ENCODE measurements at regions not wholly inside any gene's neighbourhood (a gene's known extent, or its start where the extent isn't known, plus 50 kb on each side); places are given as distances from the start of the nearest gene placed in this dataset.

GRCh38 chr17:12269751-12270150, 249.1 kb downstream of the MAP2K4 start:
- no peaks in the 10 kb centered on the region for H4K20me1 ChIP-seq (ENCODE audit: insufficient read depth)
- TF ChIP-seq NFIC (IDR thresholded peaks at IDR 0.05; ENCODE audit: borderline replicate concordance) (no peak), MXI1 (IDR thresholded peaks at IDR 0.05; ENCODE audit: low read depth, low read length) (no peak), ZBTB33 (IDR thresholded peaks at IDR 0.05; ENCODE audit: borderline replicate concordance, low read depth) (no peak), RXRA (IDR thresholded peaks at IDR 0.05; ENCODE audit: borderline replicate concordance, low read depth) (no peak), REST (IDR thresholded peaks at IDR 0.05; ENCODE audit: low read depth, low read length) (no peak), RFX5 (IDR thresholded peaks at IDR 0.05; ENCODE audit: low read length) (no peak), FOXM1 (IDR thresholded peaks at IDR 0.05; ENCODE audit: low read depth) (no peak)
- H3K27ac ChIP-seq (ENCODE audit: low read depth in 2 of 2, low read length in 1 of 2), result no peak overlapping the region
- H3F3A ChIP-seq (replicated peaks; ENCODE audit: insufficient read depth), result no peaks in the 10 kb centered on the region
- H3K36me3 ChIP-seq (replicated peaks in 1 of 2; ENCODE audit: control insufficient read depth in 1 of 2, insufficient read depth in 2 of 2, low read length in 1 of 2), result no peaks in the 10 kb centered on the region
- no peaks in the 10 kb centered on the region for H3K9me2 ChIP-seq
- H2AFZ ChIP-seq (ENCODE audit: low read depth), result no peak overlapping the region
- ChIA-PET POLR2A (no interaction called here), CTCF (no interaction called here)
- H3K79me2 ChIP-seq (ENCODE audit: insufficient read depth), result no peaks in the 10 kb centered on the region
- no peak overlapping the region for H3K4me2 ChIP-seq
- no peaks in the 10 kb centered on the region for H3K27me3 ChIP-seq (ENCODE audit: insufficient read depth)
- WGBS (ENCODE audit: low lambda C conversion rate), result 19% methylated on average over 6 of the region's 6 CpGs
- no peak overlapping the region for H3K4me3 ChIP-seq (ENCODE audit: low read depth in 2 of 2, low read length in 1 of 2)
- DNase-seq, result no peak
- no peaks in the 10 kb centered on the region for H3K4me1 ChIP-seq (ENCODE audit: control insufficient read depth in 1 of 2, insufficient read depth in 2 of 2, low read depth in 1 of 2, low read length in 1 of 2)
- no peaks in the 10 kb centered on the region for H3K9me3 ChIP-seq
- H3K9ac ChIP-seq, result no peak overlapping the region

- H4K20me1 ChIP-seq (ENCODE audit: insufficient read depth), result no peaks in the 10 kb centered on the region
- no peak for DNase-seq
- H3F3A ChIP-seq (replicated peaks; ENCODE audit: insufficient read depth), result no peaks in the 10 kb centered on the region
- WGBS (ENCODE audit: low lambda C conversion rate), result 10% methylated on average over 3 of the region's 3 CpGs
- CTCF ChIA-PET, result no interaction called here
- no peaks in the 10 kb centered on the region for H3K4me1 ChIP-seq (ENCODE audit: control insufficient read depth in 1 of 2, insufficient read depth in 2 of 2, low read depth in 1 of 2, low read length in 1 of 2)
- no peak overlapping the region for H3K27ac ChIP-seq (ENCODE audit: low read depth in 2 of 2, low read length in 1 of 2)
- no peak overlapping the region for H3K4me2 ChIP-seq
- no peaks in the 10 kb centered on the region for H3K79me2 ChIP-seq (ENCODE audit: insufficient read depth)
- H3K36me3 ChIP-seq (replicated peaks in 1 of 2; ENCODE audit: control insufficient read depth in 1 of 2, insufficient read depth in 2 of 2, low read length in 1 of 2), result no peaks in the 10 kb centered on the region
- no peak overlapping the region for H2AFZ ChIP-seq (ENCODE audit: low read depth)
- POLR2A ChIA-PET, result no interaction called here
- H3K9me3 ChIP-seq, result no peaks in the 10 kb centered on the region
- H3K9me2 ChIP-seq, result no peaks in the 10 kb centered on the region
- no peaks in the 10 kb centered on the region for H3K27me3 ChIP-seq (ENCODE audit: insufficient read depth)
- H3K9ac ChIP-seq, result no peak overlapping the region
- no peak overlapping the region for H3K4me3 ChIP-seq (ENCODE audit: low read depth in 2 of 2, low read length in 1 of 2)
- no peak for TF ChIP-seq RXRA (IDR thresholded peaks at IDR 0.05; ENCODE audit: borderline replicate concordance, low read depth)
- no peak for TF ChIP-seq GATA2 (CRISPR knock-in tag; IDR thresholded peaks at IDR 0.05)
- TF ChIP-seq TEAD4 (IDR thresholded peaks at IDR 0.05; ENCODE audit: borderline replicate concordance, insufficient read depth), result no peak
- no peak for TF ChIP-seq ELF1 (IDR thresholded peaks at IDR 0.05)
- TF ChIP-seq NFIC (IDR thresholded peaks at IDR 0.05; ENCODE audit: borderline replicate concordance), result no peak
- TF ChIP-seq RAD21 (IDR thresholded peaks at IDR 0.05; ENCODE audit: low read length), result no peak
- no peak for TF ChIP-seq MAX (IDR thresholded peaks at IDR 0.05; ENCODE audit: low read depth)
- TF ChIP-seq FOXM1 (IDR thresholded peaks at IDR 0.05; ENCODE audit: low read depth), result no peak
- TF ChIP-seq USF2 (IDR thresholded peaks at IDR 0.05; ENCODE audit: borderline replicate concordance, low read depth, low read length), result no peak
- no peak for TF ChIP-seq MEF2A (IDR thresholded peaks at IDR 0.05; ENCODE audit: borderline replicate concordance, low read depth)
- TF ChIP-seq TAF1 (IDR thresholded peaks at IDR 0.05; ENCODE audit: borderline replicate concordance, low read depth, low read length), result no peak
- TF ChIP-seq TCF12 (IDR thresholded peaks at IDR 0.05), result no peak
- TF ChIP-seq CTCF (IDR thresholded peaks at IDR 0.05), result no peak
- TF ChIP-seq EZH2phosphoT487 (IDR thresholded peaks at IDR 0.05; ENCODE audit: borderline replicate concordance, low read depth), result no peak
Observed at GRCh38 chr17:12277827-12278226, 257.1 kb downstream of the MAP2K4 start.

All from SK-N-SH (cell line).